ENCODE measurements at regions not wholly inside any gene's neighbourhood (a gene's known extent, or its start where the extent isn't known, plus 50 kb on each side); places are given as distances from the start of the nearest gene placed in this dataset.

DNA sequence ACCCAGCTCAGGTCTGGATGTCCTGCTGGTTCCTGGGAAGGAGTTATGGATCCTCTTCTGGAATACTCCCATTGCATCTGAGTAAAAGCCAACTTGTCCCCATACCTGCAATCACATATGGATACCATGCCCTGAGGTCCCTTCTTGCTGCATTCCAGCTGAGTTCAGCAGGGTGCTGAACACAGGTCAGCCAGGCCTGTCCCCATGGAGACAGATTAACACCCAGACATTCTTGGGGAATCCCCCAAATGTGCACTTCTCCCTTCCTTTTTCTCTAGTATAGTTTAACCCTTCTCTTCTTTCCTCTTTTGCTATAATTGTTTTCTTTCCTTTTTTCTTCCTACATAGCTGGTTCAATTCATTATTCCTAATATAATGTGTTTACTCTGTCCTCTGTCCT, 799.6 kb upstream of the HS6ST1 start:
- TF ChIP-seq EZH2phosphoT487 (IDR thresholded peaks at IDR 0.05; ENCODE audit: borderline replicate concordance, low read length), result no peak
- TF ChIP-seq, protein P1, sequence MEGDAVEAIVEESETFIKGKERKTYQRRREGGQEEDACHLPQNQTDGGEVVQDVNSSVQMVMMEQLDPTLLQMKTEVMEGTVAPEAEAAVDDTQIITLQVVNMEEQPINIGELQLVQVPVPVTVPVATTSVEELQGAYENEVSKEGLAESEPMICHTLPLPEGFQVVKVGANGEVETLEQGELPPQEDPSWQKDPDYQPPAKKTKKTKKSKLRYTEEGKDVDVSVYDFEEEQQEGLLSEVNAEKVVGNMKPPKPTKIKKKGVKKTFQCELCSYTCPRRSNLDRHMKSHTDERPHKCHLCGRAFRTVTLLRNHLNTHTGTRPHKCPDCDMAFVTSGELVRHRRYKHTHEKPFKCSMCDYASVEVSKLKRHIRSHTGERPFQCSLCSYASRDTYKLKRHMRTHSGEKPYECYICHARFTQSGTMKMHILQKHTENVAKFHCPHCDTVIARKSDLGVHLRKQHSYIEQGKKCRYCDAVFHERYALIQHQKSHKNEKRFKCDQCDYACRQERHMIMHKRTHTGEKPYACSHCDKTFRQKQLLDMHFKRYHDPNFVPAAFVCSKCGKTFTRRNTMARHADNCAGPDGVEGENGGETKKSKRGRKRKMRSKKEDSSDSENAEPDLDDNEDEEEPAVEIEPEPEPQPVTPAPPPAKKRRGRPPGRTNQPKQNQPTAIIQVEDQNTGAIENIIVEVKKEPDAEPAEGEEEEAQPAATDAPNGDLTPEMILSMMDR (IDR thresholded peaks at IDR 0.05; ENCODE audit: low read depth, low read length, poor library complexity, severe bottlenecking), result no peak

All from DOHH2 (cell line).